AG09319 (cell line): ENCODE measurements at regions not wholly inside any gene's neighbourhood (a gene's known extent, or its start where the extent isn't known, plus 50 kb on each side); places are given as distances from the start of the nearest gene placed in this dataset.
"Not testable (repeated sequence)": the region's sequence is repeated elsewhere in the genome, so short reads cannot be mapped to it uniquely, and the experiment has no call there.

Source experiments
- DNase-seq: peaks from one replicate; pipeline ENCODE4 v3.0.0-alpha.2; 2010; ENCODE audit warnings: low read depth; ENCODE audit errors: extremely low read depth
- TF ChIP-seq, protein P1 (sequence below): IDR thresholded peaks from 2 replicates; pipeline ENCODE4 v1.5.1; 2011; ENCODE audit warnings: low read depth, mild to moderate bottlenecking, inconsistent platforms, low read length, moderate library complexity

DNA sequence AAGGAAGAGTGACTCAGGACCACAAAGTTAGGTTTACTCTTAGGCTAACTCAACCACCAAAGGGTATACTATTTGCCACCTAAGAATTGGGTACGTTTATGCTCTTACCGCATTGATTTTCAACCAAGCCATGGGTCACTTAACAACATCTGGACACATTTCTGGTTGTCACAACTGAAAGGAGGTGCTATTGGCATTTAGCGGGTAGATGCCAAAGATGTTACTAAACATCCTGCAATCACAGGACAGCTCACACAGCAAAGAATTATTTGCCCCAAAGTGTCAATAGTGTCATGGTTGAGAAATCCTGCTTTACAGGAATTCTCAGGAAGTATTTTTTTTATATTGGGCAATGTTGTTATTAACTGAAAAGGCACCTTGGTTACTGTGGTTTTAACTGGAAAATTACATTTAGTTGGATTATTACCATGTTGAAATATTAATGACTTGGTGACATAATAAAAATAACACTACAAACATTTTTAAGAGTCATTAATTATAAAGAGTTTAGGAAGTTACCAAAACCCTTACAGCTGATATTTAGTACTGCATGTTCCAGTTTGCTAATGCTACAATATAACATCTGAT lies 185.0 kb upstream of the TMEM196 start:
- peak; percentile 84 for DNase-seq
- TF ChIP-seq, protein P1, sequence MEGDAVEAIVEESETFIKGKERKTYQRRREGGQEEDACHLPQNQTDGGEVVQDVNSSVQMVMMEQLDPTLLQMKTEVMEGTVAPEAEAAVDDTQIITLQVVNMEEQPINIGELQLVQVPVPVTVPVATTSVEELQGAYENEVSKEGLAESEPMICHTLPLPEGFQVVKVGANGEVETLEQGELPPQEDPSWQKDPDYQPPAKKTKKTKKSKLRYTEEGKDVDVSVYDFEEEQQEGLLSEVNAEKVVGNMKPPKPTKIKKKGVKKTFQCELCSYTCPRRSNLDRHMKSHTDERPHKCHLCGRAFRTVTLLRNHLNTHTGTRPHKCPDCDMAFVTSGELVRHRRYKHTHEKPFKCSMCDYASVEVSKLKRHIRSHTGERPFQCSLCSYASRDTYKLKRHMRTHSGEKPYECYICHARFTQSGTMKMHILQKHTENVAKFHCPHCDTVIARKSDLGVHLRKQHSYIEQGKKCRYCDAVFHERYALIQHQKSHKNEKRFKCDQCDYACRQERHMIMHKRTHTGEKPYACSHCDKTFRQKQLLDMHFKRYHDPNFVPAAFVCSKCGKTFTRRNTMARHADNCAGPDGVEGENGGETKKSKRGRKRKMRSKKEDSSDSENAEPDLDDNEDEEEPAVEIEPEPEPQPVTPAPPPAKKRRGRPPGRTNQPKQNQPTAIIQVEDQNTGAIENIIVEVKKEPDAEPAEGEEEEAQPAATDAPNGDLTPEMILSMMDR, result no peak

DNA sequence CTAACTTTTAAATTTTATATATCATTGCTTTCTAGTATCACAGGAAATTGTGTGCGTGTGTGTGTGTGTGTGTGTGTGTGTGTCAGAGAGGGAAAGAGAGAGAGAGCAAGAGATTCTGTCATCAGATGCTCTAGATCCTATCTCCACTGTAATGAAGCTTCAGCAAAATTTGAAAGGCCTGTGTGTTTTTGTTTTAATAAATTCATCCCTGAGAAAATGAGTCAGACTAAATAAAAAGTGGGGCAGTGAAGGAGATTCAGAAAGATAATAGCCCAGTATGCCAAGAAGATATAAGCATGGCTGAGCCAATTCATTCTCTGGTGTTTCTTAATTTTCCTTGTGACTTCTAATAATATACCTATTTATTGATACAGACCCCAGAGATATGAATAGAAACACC lies 184.2 kb upstream of the TMEM196 start:
- DNase-seq, result no peak
- TF ChIP-seq, protein P1, result no peak

DNA sequence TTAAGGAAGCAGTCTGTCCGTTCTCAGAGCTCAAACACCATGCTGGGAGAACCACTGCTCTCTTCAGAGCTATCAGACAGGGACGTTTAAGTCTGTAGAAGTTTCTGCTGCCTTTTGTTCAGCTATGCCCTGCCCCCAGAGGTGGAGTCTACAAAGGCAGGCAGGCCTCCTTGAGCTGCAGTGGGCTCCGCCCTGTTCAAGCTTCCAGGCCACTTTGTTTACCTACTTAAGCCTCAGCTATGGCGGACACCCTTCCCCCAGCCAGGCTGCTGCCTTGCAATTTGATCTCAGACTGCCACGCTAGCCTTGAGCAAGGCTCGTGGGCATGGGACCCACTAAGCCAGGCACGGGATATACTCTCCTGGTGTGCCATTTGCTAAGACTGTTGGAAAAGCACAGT lies 180.7 kb upstream of the TMEM196 start:
- DNase-seq, result not testable (repeated sequence)

DNA sequence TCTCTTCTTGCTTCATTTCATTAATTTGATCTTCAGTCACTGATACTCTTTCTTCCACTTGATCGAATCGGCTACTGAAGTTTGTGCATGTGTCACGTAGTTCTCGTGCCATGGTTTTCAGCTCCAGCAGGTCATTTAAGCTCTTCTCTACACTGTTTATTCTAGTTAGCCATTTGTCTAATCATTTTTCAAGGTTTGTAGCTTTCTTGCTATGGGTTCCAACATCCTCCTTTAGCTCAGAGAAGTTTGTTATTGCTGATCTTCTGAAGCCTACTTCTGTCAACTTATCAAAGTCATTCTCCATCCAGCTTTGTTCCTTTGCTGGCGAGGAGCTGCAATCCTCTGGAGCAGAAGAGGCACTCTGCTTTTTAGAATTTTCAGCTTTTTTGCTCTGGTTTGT lies 180.0 kb upstream of the TMEM196 start:
- DNase-seq, result not testable (repeated sequence)

DNA sequence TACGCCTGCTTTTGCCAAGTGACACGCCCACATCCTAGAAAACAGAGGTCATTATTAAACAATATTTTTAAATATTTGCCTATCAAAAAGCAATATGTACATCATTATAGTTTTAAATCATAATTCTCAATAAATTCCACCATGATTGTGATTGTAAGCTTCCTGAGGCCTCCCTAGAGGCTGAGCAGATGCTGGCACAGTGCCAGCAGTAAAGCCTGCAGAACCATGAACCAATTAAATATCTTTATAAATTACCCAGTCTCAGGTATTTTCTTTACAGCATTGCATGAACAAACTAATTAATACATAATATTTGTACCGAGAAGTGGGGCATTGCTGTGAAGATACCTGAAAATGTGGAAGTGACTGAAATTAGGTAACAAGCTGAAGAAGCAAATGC lies 174.7 kb upstream of the TMEM196 start:
- TF ChIP-seq, protein P1, result no peak
- no peak for DNase-seq

DNA sequence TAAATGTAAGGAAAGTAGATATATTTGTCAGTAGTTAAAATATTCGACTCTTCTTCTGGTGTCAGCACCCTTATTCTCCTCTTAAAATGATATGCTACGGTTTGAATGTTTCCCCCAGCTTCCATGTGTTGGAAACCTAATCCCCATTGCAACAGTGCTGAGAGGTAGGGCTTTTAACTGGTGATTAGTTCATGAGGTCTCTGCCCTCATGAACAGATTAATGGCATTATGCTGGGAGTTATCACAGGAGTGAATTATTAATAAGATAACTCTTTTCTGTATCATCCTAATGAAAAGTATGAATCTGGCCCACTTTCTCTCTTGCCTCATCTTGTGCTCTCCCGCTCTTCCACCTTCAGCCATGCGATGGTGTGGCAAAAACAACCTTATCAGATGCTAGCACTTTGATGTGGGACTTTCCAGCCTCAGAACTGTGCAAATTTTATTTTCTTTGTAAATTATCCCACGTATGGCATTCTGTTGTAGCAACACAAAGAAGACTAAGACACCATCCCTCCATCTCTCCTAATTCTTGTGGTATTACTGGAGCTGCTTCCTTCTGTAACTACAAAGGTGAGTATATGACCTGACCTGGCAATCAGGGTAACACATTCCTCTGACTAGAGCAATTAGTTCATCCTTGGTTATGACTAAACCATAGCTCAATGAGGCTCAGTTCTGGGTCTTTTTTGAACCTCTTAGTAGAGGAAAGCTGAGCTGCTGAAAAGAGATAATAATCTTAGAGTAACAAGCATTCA lies 171.1 kb upstream of the TMEM196 start:
- TF ChIP-seq, protein P1, result no peak
- no peak for DNase-seq

DNA sequence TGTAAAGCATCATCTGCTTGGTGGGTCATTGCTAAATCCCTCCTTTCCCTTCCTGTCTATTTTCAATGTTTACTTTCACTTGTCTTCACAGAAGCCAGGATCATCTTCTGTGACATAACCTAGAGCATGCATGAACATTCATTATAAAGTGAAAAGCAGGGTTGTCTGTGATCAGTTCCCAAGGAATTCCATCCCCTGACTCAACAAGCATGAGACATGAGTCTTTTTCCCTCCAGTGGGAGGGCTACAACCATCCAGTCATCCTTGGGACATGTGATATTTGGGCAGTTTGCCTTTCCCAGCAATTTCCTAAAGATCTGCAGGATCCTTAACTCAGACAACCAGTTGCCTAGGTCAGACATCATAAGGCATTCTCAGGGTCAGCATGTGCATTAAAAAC lies 166.3 kb upstream of the TMEM196 start:
- TF ChIP-seq, protein P1, result no peak
- DNase-seq, result peak; percentile 30

DNA sequence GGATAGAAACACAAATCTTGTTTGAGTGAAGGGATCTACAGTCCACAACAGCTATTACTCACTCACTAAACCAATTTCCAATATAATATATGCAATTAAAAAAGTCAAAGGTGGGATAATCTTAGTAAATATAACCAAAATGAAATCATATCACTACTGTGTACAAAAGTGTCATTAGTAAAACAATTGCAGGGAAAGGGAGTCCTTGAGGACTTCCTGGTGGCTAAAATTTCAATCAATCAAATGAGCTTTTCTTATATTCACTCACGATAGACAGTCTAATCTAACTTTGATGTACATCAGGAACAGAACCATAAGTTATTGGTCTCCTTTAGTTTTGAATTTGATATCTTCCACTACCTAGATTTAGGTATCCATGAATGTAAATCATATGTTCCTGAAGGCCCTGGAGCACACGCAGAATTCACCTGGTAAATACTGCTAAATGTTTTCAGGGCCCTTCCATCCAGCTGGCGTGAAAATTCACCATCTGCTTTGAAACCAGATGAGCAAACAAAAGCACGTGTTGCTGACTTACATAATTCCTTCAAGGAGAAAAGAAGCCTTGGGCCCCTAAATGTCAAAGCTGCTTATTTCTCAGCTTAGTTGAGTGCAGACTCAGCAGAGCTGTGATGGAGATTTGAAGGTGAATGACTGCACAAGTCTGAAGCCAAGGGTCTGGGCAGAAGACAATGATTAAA lies 159.3 kb upstream of the TMEM196 start:
- DNase-seq, result no peak
- TF ChIP-seq, protein P1, result no peak
